Activated naive CD8-positive, alpha-beta T cell treated with anti-CD3 and anti-CD28 coated beads, Interleukin-2, amount 50 U/mL, for 24 hours (primary cell): ENCODE measurements at regions not wholly inside any gene's neighbourhood (a gene's known extent, or its start where the extent isn't known, plus 50 kb on each side); places are given as distances from the start of the nearest gene placed in this dataset.

Source experiments
- ATAC-seq: fragments of 150-1000 bp; cut with Tn5 transposase; one replicate; pipeline ENCODE4 v1.10.0; 2021
- DNase-seq: peaks from one replicate; pipeline ENCODE4 v3.0.0; 2021
- H3K27ac Mint-ChIP-seq: one replicate; pipeline ENCODE4 v1.8.0; 2021; ENCODE audit warnings: mild to moderate bottlenecking, mixed read lengths
- H3K27me3 Mint-ChIP-seq: one replicate; pipeline ENCODE4 v1.8.0; 2021; ENCODE audit warnings: mixed read lengths
- H3K36me3 Mint-ChIP-seq: one replicate; pipeline ENCODE4 v1.8.0; 2021; ENCODE audit warnings: low read depth, mixed read lengths
- H3K4me1 Mint-ChIP-seq: one replicate; pipeline ENCODE4 v1.8.0; 2021; ENCODE audit warnings: mixed read lengths
- H3K4me3 Mint-ChIP-seq: one replicate; pipeline ENCODE4 v1.8.0; 2021; ENCODE audit warnings: mild to moderate bottlenecking, moderate library complexity, mixed read lengths
- H3K9me3 Mint-ChIP-seq: one replicate; pipeline ENCODE4 v1.8.0; 2021; ENCODE audit warnings: mixed read lengths

DNA sequence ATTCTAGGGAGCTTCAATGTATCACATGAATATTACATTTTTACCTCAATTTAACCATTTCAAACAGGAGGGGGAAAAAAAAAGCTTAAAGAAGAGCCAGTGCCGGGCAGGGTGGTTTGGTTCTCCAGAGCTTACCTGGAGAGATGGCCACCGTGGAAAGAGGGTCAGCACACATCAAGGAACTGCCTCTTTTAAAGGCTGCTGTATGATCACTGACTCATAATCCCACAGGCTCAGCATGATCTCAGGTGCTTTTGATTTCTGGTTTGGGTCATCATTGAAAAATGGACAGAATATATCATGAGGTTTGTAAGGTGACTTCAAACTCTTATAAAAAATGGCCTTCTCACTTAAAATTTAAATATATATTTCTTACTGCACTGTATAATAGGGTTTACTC is 67.5 kb upstream of the MDFIC start:
- H3K9me3 Mint-ChIP-seq, result no peaks in the 10 kb centered on the region
- DNase-seq, result no peak
- H3K27ac Mint-ChIP-seq, result no peak overlapping the region
- no peak for ATAC-seq
- no peaks in the 10 kb centered on the region for H3K36me3 Mint-ChIP-seq
- no peak overlapping the region for H3K4me3 Mint-ChIP-seq
- peaks cover 2% of the 10 kb centered on the region for H3K27me3 Mint-ChIP-seq
- peaks cover 2% of the 10 kb centered on the region for H3K4me1 Mint-ChIP-seq

DNA sequence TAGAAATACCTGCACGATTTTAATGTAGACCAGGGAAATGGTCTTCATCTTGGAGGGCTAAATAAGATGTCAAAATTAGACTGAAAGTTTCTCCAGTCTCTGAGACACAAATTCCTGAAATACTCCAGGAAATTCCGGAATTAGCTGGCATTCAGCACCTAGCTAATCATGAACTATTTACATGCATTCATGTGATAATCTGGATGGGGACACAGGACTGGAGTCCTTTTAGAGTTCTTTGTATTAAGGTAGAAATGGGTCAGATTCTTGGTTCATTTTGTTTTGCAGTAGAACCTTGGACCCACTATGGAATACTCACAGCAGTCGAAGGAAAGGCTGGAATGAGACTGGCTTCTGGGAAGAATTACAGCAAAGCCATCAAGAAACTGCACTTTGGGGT is 65.3 kb upstream of the MDFIC start:
- ATAC-seq, result no peak
- peaks cover 2% of the 10 kb centered on the region for H3K27me3 Mint-ChIP-seq
- no peaks in the 10 kb centered on the region for H3K9me3 Mint-ChIP-seq
- no peak for DNase-seq
- H3K4me3 Mint-ChIP-seq, result no peak overlapping the region
- H3K27ac Mint-ChIP-seq, result no peak overlapping the region
- no peaks in the 10 kb centered on the region for H3K36me3 Mint-ChIP-seq
- peaks cover 2% of the 10 kb centered on the region for H3K4me1 Mint-ChIP-seq

DNA sequence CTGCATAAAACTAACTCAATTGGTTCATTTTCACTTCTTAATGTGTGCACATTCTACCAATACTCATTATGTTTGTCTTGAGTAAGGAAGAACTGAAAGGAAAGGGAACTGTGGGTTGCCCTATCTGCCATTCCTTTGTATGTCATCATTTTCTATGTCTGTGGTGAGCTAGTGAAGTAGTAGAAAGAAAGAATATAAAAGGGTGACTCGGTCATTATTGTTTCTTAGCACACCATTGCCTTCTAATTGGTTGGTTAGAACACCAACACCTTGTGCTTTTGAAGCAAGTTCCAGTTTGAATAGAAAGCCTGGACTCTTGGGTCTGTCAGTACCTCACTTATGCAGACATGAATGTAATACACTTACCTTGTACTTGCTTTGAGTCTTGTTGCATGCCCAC is 64.3 kb upstream of the MDFIC start:
- Mint-ChIP-seq H3K36me3 (no peaks in the 10 kb centered on the region), H3K27me3 (peaks cover 2% of the 10 kb centered on the region), H3K4me1 (peaks cover 2% of the 10 kb centered on the region), H3K9me3 (no peaks in the 10 kb centered on the region), H3K27ac (no peak overlapping the region), H3K4me3 (no peak overlapping the region)
- ATAC-seq (no peak), DNase-seq (no peak)

DNA sequence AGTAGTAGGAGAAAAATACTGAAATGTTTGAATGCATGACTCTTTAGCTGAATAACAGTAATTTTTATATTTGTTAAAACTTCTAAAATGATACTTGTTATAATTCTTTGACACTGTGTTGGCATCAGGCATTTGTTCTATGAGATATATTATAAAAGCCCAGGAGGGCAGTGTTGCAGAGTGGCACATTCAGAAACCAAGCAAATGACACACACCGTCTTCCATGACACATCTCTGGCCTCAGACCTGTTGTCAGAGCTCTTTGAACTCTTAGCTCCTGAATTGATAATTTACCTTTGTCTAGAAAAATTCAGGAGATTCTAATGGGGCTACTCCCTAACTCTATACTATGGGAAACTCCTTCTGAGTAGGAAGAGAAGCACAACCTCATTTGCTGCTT is 62.4 kb upstream of the MDFIC start:
- Mint-ChIP-seq H3K4me1 (no peaks in the 10 kb centered on the region), H3K9me3 (no peaks in the 10 kb centered on the region), H3K36me3 (no peaks in the 10 kb centered on the region), H3K27me3 (peaks cover 2% of the 10 kb centered on the region), H3K27ac (no peak overlapping the region), H3K4me3 (no peak overlapping the region)
- ATAC-seq, result no peak
- DNase-seq, result no peak

DNA sequence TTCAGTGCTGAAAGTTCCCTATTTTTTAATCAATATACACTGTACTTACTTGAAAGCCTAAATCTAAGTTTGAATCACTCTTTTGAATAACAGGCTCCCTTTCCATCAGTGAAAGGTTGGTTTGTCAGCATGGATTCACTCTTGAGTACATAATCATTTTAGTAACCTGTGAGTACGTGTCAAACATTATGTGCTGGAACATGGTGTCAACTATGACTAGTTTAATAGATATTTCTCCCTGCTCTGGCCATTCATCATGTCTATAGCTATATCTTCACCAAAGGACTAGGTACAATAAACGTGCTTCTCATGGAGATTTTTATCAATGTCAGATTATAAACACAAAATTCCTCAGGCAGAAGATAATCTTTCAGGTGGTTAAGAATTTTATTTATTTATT is 61.7 kb upstream of the MDFIC start:
- Mint-ChIP-seq H3K27me3 (peaks cover under 1% of the 10 kb centered on the region), H3K4me1 (no peaks in the 10 kb centered on the region), H3K4me3 (no peak overlapping the region), H3K36me3 (no peaks in the 10 kb centered on the region), H3K9me3 (no peaks in the 10 kb centered on the region), H3K27ac (no peak overlapping the region)
- DNase-seq, result no peak
- ATAC-seq, result no peak

DNA sequence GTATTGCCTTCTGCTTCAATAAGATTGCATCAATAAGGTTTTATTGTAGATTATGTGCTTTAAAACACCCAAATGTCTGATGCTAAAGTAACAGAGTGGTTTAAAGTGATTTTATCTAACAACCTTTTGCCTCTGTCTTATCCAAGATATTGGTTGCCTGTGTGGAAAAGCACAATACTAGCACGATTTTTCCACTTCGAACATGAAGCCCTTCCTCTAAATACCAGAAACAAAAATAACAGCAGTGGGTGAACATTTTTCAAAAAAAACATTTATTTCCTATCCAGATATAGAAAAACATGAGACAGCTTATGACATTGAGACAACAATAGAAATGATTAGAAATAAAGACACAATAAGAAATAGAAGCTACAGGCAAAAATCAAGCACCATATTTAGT is 59.5 kb upstream of the MDFIC start:
- no peaks in the 10 kb centered on the region for H3K27me3 Mint-ChIP-seq
- H3K36me3 Mint-ChIP-seq, result no peaks in the 10 kb centered on the region
- DNase-seq (no peak), ATAC-seq (no peak)
- H3K4me1 Mint-ChIP-seq, result no peaks in the 10 kb centered on the region
- H3K27ac Mint-ChIP-seq, result no peak overlapping the region
- H3K4me3 Mint-ChIP-seq, result no peak overlapping the region
- H3K9me3 Mint-ChIP-seq, result no peaks in the 10 kb centered on the region

DNA sequence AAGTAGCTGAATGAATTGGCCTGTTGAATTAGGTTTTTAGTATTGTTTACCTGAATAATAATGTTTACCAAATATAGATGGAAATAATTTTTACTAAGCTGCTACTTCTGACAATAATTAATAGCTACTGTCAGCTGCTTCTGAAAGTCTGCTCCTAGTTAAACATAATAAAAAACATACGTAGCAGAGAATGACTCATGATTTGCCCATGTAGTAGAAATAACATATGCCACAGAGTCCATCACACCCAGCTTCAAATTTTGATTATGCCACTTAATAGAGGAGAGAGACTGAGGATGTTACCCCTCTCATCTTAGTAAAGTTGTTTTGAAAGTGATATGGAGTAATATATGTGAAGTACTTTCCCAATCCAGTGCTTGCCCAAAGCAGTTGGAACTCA is 57.6 kb upstream of the MDFIC start:
- no peaks in the 10 kb centered on the region for H3K36me3 Mint-ChIP-seq
- DNase-seq, result no peak
- no peaks in the 10 kb centered on the region for H3K9me3 Mint-ChIP-seq
- H3K4me3 Mint-ChIP-seq, result no peak overlapping the region
- ATAC-seq, result no peak
- no peak overlapping the region for H3K27ac Mint-ChIP-seq
- H3K27me3 Mint-ChIP-seq, result no peaks in the 10 kb centered on the region
- H3K4me1 Mint-ChIP-seq, result no peaks in the 10 kb centered on the region

DNA sequence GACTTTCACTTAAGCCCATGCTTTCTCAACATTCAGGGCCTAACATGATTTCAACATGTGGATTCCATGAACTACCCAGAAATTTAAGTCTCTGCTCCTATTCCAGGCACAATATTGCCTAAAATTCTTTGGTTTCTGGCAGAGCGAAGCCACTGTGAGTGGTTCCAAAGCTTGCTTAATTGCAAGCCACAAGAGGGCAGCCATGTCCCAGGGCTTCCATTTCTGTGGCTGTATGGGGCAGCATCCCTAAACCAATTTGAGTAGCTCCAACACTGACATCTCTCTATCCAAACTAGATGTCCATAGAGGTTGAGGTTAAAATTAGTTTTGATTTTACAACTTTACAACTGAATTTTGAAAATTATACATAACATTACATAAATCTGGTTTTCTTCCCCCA is 56.3 kb upstream of the MDFIC start:
- no peaks in the 10 kb centered on the region for H3K27me3 Mint-ChIP-seq
- H3K27ac Mint-ChIP-seq, result no peak overlapping the region
- no peak overlapping the region for H3K4me3 Mint-ChIP-seq
- H3K36me3 Mint-ChIP-seq, result no peaks in the 10 kb centered on the region
- no peaks in the 10 kb centered on the region for H3K9me3 Mint-ChIP-seq
- peak; percentile 55 for DNase-seq
- peak; percentile 80 for ATAC-seq
- no peaks in the 10 kb centered on the region for H3K4me1 Mint-ChIP-seq
